IPS-18c (cell line): ENCODE measurements at regions not wholly inside any gene's neighbourhood (a gene's known extent, or its start where the extent isn't known, plus 50 kb on each side); places are given as distances from the start of the nearest gene placed in this dataset.

Experiments used
- H3K4me3 ChIP-seq: 2 replicates; pipeline ENCODE4 v1.7.0; 2013; ENCODE audit warnings: low read depth, mild to moderate bottlenecking, low read length, moderate library complexity; ENCODE audit not compliant: insufficient read depth
- H3K9me3 ChIP-seq: one replicate; pipeline ENCODE4 v1.6.1; 2013; ENCODE audit warnings: mild to moderate bottlenecking, low read length, moderate library complexity; ENCODE audit not compliant: control insufficient read depth, insufficient read depth

- Histone ChIP-seq H3K9me3 (no peaks in the 10 kb centered on the region), H3K4me3 (no peak overlapping the region)
Measured at GRCh38 chr6:167734662-167735083, 92.0 kb upstream of the AFDN start.

- Histone ChIP-seq H3K4me3 (no peak overlapping the region), H3K9me3 (no peaks in the 10 kb centered on the region)
Measured at GRCh38 chr6:167735084-167735950, 91.4 kb upstream of the AFDN start.

- no peak overlapping the region for H3K4me3 ChIP-seq
- H3K9me3 ChIP-seq = no peaks in the 10 kb centered on the region
Measured at GRCh38 chr6:167735951-167736288, 90.8 kb upstream of the AFDN start.

GRCh38 chr6:167736486-167737204, 90.1 kb upstream of the AFDN start:
- H3K9me3 ChIP-seq = no peaks in the 10 kb centered on the region
- no peak overlapping the region for H3K4me3 ChIP-seq

- H3K9me3 ChIP-seq = no peaks in the 10 kb centered on the region
- no peak overlapping the region for H3K4me3 ChIP-seq
Measured at GRCh38 chr6:167737205-167737830, 89.4 kb upstream of the AFDN start.

- Histone ChIP-seq H3K9me3 (no peaks in the 10 kb centered on the region), H3K4me3 (no peak overlapping the region)
Measured at GRCh38 chr6:167738386-167738785, 88.3 kb upstream of the AFDN start.

GRCh38 chr6:167739721-167740475, 86.8 kb upstream of the AFDN start:
- Histone ChIP-seq H3K9me3 (no peaks in the 10 kb centered on the region), H3K4me3 (no peak overlapping the region)

GRCh38 chr6:167742719-167743303, 83.9 kb upstream of the AFDN start:
- H3K4me3 ChIP-seq = no peak overlapping the region
- H3K9me3 ChIP-seq = no peaks in the 10 kb centered on the region

- Histone ChIP-seq H3K9me3 (no peaks in the 10 kb centered on the region), H3K4me3 (no peak overlapping the region)
Measured at GRCh38 chr6:167744681-167745669, 81.7 kb upstream of the AFDN start.

- no peaks in the 10 kb centered on the region for H3K9me3 ChIP-seq
Measured at GRCh38 chr6:167745670-167746389, 80.9 kb upstream of the AFDN start.

GRCh38 chr6:167746390-167746907, 80.3 kb upstream of the AFDN start:
- Histone ChIP-seq H3K4me3 (no peak overlapping the region), H3K9me3 (no peaks in the 10 kb centered on the region)

More at GRCh38 chr6:167745670-167746389, 80.9 kb upstream of the AFDN start:
- no peak overlapping the region for H3K4me3 ChIP-seq

GRCh38 chr6:167746975-167747374, 79.7 kb upstream of the AFDN start:
- H3K9me3 ChIP-seq = no peaks in the 10 kb centered on the region
- H3K4me3 ChIP-seq = no peak overlapping the region; the same call in 1 of the 2 replicates

- no peak overlapping the region for H3K4me3 ChIP-seq
- no peaks in the 10 kb centered on the region for H3K9me3 ChIP-seq
Measured at GRCh38 chr6:167747645-167748044, 79.1 kb upstream of the AFDN start.

- Histone ChIP-seq H3K9me3 (no peaks in the 10 kb centered on the region), H3K4me3 (no peak overlapping the region)
Measured at GRCh38 chr6:167748046-167748445, 78.7 kb upstream of the AFDN start.
